Keratinocyte (primary cell): ENCODE measurements at regions not wholly inside any gene's neighbourhood (a gene's known extent, or its start where the extent isn't known, plus 50 kb on each side); places are given as distances from the start of the nearest gene placed in this dataset.

Source experiments
- EZH2 ChIP-seq: IDR thresholded peaks from one replicate; pipeline ENCODE4 v1.6.1; 2012; ENCODE audit warnings: inconsistent platforms, mild to moderate bottlenecking, low read length, moderate library complexity
- TF ChIP-seq, protein P1 (sequence below), 3 experiments: IDR thresholded peaks in 1 of 3; conservative IDR thresholded peaks in 1 of 3; optimal IDR thresholded peaks in 1 of 3; 2 replicates in 2 of 3; 3 replicates in 1 of 3; pipeline versions ENCODE3 to v1.5.1; 2011; ENCODE audit warnings: low read length in 3 of 3, mild to moderate bottlenecking in 3 of 3, moderate library complexity in 2 of 3, control low read depth in 1 of 3, inconsistent platforms in 1 of 3; ENCODE audit not compliant: insufficient read depth in 2 of 3; ENCODE audit errors: extremely low read depth in 1 of 3

DNA sequence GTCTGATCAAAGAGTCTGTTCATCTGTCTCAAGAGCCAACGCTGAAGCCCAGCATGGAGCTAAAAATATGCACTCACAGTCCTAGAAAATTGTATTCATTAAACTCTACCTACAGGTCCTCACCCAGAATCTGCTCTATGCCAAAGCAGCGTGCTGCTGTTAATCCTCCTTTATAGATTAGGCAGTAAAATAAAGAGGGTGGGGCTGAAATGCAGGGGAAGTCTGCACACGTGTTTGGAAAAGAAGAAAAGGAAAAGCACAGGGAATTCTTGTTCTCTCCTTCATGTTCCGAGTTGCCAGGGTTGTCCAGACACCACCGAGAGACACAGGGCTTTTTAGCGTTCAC, 121.4 kb upstream of the TMEM161B start:
- TF ChIP-seq, protein P1, sequence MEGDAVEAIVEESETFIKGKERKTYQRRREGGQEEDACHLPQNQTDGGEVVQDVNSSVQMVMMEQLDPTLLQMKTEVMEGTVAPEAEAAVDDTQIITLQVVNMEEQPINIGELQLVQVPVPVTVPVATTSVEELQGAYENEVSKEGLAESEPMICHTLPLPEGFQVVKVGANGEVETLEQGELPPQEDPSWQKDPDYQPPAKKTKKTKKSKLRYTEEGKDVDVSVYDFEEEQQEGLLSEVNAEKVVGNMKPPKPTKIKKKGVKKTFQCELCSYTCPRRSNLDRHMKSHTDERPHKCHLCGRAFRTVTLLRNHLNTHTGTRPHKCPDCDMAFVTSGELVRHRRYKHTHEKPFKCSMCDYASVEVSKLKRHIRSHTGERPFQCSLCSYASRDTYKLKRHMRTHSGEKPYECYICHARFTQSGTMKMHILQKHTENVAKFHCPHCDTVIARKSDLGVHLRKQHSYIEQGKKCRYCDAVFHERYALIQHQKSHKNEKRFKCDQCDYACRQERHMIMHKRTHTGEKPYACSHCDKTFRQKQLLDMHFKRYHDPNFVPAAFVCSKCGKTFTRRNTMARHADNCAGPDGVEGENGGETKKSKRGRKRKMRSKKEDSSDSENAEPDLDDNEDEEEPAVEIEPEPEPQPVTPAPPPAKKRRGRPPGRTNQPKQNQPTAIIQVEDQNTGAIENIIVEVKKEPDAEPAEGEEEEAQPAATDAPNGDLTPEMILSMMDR (optimal IDR thresholded peaks at IDR 0.05 in 1 of 3, IDR thresholded peaks at IDR 0.05 in 1 of 3, conservative IDR thresholded peaks at IDR 0.05 in 1 of 3; ENCODE audit: extremely low read depth in 1 of 3, insufficient read depth in 2 of 3, low read length in 3 of 3), result no peak
- TF ChIP-seq EZH2, result no peak
